ENCODE measurements at regions not wholly inside any gene's neighbourhood (a gene's known extent, or its start where the extent isn't known, plus 50 kb on each side); places are given as distances from the start of the nearest gene placed in this dataset.

- ChIA-PET POLR2A (no interaction called here), RAD21 (ENCODE audit: unreplicated experiment) (interaction anchor here (1.1 to 1.7 kb wide), 6 partner anchors 21 to 379 kb away, joined by 3 read pairs; no protein-coding TSS in a partner anchor), CTCF (interaction anchor here (1.5 kb wide), 1 partner anchor 14 kb away, joined by 3 read pairs; no protein-coding TSS in a partner anchor), SMC1A (ENCODE audit: uncharacterized antibody, unreplicated experiment) (interaction anchor here (0.6 to 1.6 kb wide), 10 partner anchors 10 to 1261 kb away, joined by 3 to 6 read pairs (median 4); no protein-coding TSS in a partner anchor)
- Histone ChIP-seq H3K9ac (ENCODE audit: control insufficient read depth, insufficient read depth, low read length) (no peak overlapping the region), H3K79me2 (ENCODE audit: control insufficient read depth, insufficient read depth, low read length) (no peaks in the 10 kb centered on the region), H3K36me3 (ENCODE audit: control insufficient read depth in 2 of 2, insufficient read depth in 2 of 2, low read length in 1 of 2) (no peaks in the 10 kb centered on the region), H3K9me3 (replicated peaks; ENCODE audit: control insufficient read depth, insufficient read depth, low read length) (no peaks in the 10 kb centered on the region), H3K4me1 (ENCODE audit: control insufficient read depth, insufficient read depth, low read length) (no peaks in the 10 kb centered on the region), H3K27ac (ENCODE audit: control insufficient read depth, insufficient read depth) (no peak overlapping the region), H2AFZ (ENCODE audit: control insufficient read depth, low read depth, low read length) (no peak overlapping the region), H3K27me3 (replicated peaks in 1 of 2; ENCODE audit: control insufficient read depth in 2 of 2, insufficient read depth in 2 of 2, low read length in 1 of 2) (no peaks in the 10 kb centered on the region), H4K20me1 (ENCODE audit: control insufficient read depth, insufficient read depth) (no peaks in the 10 kb centered on the region), H3K4me3 (no peak overlapping the region), H3K4me2 (ENCODE audit: control insufficient read depth, insufficient read depth) (no peak overlapping the region)
- in situ Hi-C loops (cut with MboI) (no loop called here), intact Hi-C loops (cut with micrococcal nuclease; ENCODE audit: unreplicated experiment) (no loop called here)
- DNase-seq (ENCODE audit: low read depth, low spot score) (no peak), ATAC-seq (no peak), FAIRE-seq (no peak)
- WGBS (ENCODE audit: insufficient coverage, insufficient replicate concordance, low lambda C conversion rate, missing lambda C conversion rate): 30% methylated on average over 4 of the region's 4 CpGs
- TF ChIP-seq EED (IDR thresholded peaks at IDR 0.05; ENCODE audit: low read depth): no peak
- TF ChIP-seq NR2C2 (IDR thresholded peaks at IDR 0.05; ENCODE audit: borderline replicate concordance, control insufficient read depth, insufficient read length, low read depth): no peak
- TF ChIP-seq ZBED1 (IDR thresholded peaks at IDR 0.05; ENCODE audit: borderline replicate concordance): no peak
- no peak for TF ChIP-seq RAD51 (IDR thresholded peaks at IDR 0.05)
- TF ChIP-seq BCLAF1 (IDR thresholded peaks at IDR 0.05): no peak
- no peak for TF ChIP-seq IKZF1 (conservative IDR thresholded peaks at IDR 0.05)
- no peak for TF ChIP-seq MEF2A (IDR thresholded peaks at IDR 0.05; ENCODE audit: insufficient read depth, low read depth, low read length)
- no peak for TF ChIP-seq MTA2 (IDR thresholded peaks at IDR 0.05; ENCODE audit: low read depth)
- no peak for TF ChIP-seq NBN (IDR thresholded peaks at IDR 0.05)
- TF ChIP-seq SMARCA5 (IDR thresholded peaks at IDR 0.05): no peak
- no peak for TF ChIP-seq ATF2 (IDR thresholded peaks at IDR 0.05; ENCODE audit: low read length)
- TF ChIP-seq, protein P1, sequence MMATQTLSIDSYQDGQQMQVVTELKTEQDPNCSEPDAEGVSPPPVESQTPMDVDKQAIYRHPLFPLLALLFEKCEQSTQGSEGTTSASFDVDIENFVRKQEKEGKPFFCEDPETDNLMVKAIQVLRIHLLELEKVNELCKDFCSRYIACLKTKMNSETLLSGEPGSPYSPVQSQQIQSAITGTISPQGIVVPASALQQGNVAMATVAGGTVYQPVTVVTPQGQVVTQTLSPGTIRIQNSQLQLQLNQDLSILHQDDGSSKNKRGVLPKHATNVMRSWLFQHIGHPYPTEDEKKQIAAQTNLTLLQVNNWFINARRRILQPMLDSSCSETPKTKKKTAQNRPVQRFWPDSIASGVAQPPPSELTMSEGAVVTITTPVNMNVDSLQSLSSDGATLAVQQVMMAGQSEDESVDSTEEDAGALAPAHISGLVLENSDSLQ (IDR thresholded peaks at IDR 0.05): no peak
- no peak for TF ChIP-seq EZH2 (IDR thresholded peaks at IDR 0.05; ENCODE audit: borderline replicate concordance, control insufficient read depth, low read depth, low read length)
- TF ChIP-seq, protein P2, sequence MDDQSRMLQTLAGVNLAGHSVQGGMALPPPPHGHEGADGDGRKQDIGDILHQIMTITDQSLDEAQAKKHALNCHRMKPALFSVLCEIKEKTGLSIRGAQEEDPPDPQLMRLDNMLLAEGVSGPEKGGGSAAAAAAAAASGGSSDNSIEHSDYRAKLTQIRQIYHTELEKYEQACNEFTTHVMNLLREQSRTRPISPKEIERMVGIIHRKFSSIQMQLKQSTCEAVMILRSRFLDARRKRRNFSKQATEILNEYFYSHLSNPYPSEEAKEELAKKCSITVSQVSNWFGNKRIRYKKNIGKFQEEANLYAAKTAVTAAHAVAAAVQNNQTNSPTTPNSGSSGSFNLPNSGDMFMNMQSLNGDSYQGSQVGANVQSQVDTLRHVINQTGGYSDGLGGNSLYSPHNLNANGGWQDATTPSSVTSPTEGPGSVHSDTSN (IDR thresholded peaks at IDR 0.05; ENCODE audit: insufficient replicate concordance, low read depth, low read length): no peak
- TF ChIP-seq, protein P3, sequence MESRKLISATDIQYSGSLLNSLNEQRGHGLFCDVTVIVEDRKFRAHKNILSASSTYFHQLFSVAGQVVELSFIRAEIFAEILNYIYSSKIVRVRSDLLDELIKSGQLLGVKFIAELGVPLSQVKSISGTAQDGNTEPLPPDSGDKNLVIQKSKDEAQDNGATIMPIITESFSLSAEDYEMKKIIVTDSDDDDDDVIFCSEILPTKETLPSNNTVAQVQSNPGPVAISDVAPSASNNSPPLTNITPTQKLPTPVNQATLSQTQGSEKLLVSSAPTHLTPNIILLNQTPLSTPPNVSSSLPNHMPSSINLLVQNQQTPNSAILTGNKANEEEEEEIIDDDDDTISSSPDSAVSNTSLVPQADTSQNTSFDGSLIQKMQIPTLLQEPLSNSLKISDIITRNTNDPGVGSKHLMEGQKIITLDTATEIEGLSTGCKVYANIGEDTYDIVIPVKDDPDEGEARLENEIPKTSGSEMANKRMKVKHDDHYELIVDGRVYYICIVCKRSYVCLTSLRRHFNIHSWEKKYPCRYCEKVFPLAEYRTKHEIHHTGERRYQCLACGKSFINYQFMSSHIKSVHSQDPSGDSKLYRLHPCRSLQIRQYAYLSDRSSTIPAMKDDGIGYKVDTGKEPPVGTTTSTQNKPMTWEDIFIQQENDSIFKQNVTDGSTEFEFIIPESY (IDR thresholded peaks at IDR 0.05): no peak
- no peak for TF ChIP-seq SMAD1 (IDR thresholded peaks at IDR 0.05; ENCODE audit: low read depth, partially characterized antibody)
- no peak for TF ChIP-seq TCF12 (IDR thresholded peaks at IDR 0.05; ENCODE audit: low read depth, low read length)
- no peak for TF ChIP-seq ASH2L (IDR thresholded peaks at IDR 0.05; ENCODE audit: borderline replicate concordance, low read depth)
- no TSS peak for BruUV-seq (replicated peaks)
Observed at GRCh38 chr1:198864695-198865094, 225.9 kb downstream of the PTPRC start.
